Endothelial cell of hepatic sinusoid (primary cell): ENCODE measurements at regions not wholly inside any gene's neighbourhood (a gene's known extent, or its start where the extent isn't known, plus 50 kb on each side); places are given as distances from the start of the nearest gene placed in this dataset.

Source experiments
- in situ Hi-C: cut with HindIII; loops from 2 replicates; pipeline ENCODE4 v1.10.0; 2017; ENCODE audit warnings: low sequenced_read_pairs

- in situ Hi-C loops, result no loop called here
Measured at GRCh38 chr4:79107014-79107413, 167.8 kb upstream of the PAQR3 start.

DNA sequence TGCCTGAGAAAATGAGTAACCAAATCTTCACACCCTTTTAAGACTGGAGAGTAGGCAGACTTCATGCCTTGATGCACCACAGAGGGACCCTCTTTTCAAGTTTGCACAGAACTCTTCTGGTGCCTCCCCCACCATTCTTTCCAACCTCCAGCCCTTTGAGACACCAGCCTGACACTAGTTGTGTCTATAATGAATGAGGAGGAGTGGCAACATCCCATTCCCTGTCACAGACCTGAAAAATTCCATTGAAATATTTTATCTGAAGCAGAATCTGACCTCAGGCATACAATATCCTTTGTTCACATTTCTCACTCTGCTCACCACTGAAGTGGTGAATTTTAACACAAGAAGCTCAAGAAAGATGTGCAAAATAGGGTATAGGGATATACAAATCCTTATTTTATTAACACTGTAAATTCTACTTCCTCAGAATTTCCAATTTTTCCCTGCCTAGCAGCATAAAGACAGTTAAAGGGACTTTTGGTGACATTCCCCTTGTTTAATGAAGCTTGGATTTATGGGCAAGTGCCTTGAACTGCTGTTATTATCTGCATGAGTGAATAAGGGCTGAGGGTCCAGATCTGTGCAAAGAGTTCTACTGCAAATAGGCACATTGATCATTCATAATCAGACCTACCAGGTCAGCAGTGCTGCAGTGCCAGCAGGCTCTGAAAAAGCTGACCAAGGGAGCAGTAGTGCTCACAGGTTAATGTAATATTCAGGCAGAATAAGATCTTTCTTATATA, 149.9 kb upstream of the PAQR3 start:
- in situ Hi-C loops, result no loop called here

- in situ Hi-C loops, result no loop called here
Measured at GRCh38 chr4:79087071-79087470, 147.8 kb upstream of the PAQR3 start.

- in situ Hi-C loops, result no loop called here
Measured at GRCh38 chr4:79083406-79084010, 144.3 kb upstream of the PAQR3 start.

GRCh38 chr4:79082997-79083396, 143.8 kb upstream of the PAQR3 start:
- in situ Hi-C loops, result no loop called here

DNA sequence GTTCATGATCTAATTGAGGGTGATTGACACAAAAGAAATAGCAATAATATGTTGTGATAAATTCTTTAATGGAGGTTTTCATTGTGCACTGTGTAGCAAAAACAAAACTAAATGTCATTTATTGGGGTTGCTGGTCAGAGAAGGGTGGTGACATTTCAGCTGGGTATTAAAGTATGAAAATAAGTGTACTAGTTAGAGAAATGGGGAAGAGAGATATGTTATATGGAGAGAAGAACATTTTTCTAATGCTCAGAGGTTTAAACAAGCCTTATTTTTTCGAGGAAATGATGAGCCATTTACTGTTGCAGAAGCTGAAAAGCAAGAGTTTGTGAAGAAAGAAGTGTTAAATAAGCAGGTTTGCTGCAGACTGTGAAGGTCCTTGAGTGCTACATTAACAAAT, 142.7 kb upstream of the PAQR3 start:
- in situ Hi-C loops, result no loop called here

GRCh38 chr4:79078339-79078738, 139.1 kb upstream of the PAQR3 start:
- in situ Hi-C loops, result no loop called here

- in situ Hi-C loops, result no loop called here
Measured at GRCh38 chr4:79074040-79074439, 134.8 kb upstream of the PAQR3 start.

DNA sequence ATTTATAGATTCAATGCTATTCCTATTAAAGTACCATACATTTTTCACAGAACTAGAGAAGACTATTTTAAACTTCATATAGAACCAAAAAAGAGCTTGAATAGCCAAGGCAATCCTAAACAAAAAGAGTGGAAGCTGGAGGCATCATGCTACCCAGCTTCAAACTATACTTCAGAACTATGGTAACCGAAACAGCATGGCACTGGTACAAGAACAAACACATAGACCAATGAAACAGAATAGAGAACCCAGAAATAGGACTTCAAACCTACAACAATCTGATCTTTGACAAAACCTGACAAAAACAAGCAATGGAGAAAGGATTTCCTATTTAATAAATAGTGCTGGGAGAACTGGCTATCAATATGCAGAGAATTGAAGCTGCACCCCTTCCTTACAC, 134.2 kb upstream of the PAQR3 start:
- in situ Hi-C loops, result no loop called here

DNA sequence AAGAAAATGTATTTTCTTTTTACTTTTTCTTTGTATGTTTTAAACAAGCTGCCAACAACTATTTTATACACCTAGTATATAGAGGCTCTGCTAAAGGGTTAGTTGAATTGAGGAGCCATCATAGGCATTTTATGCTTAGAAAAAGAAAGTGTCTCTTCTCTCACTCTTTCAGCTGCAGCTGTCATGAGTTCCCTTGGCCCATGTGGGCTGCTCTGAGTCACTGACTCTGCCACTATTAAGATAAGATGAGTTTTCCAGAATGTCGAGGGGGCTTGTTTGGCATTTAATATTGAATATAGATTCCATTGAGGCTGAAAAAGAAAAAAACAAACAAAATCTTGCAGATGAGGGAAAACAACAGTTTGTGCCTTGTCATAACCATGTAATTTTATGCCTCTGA, 126.0 kb upstream of the PAQR3 start:
- in situ Hi-C loops, result no loop called here

DNA sequence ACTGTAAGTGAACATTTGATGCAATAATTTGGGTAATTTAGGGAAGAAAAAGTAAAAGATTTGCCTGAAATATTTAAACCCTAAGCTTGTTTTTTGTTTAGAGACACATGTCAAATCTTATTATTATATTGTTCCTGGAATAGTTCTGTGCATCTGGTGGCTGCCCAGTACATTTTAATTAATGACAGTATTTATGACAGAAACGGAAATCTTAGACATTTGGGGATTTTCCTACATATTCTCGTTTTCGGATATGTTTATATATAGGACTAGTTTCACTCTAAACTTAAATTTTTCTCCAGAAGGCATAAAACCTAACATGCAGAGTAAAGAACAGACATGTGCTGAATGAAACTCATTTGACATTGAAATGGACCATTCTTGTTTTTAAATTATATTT, 125.6 kb upstream of the PAQR3 start:
- in situ Hi-C loops, result no loop called here

GRCh38 chr4:79059631-79060399, 120.6 kb upstream of the PAQR3 start:
- in situ Hi-C loops, result no loop called here

DNA sequence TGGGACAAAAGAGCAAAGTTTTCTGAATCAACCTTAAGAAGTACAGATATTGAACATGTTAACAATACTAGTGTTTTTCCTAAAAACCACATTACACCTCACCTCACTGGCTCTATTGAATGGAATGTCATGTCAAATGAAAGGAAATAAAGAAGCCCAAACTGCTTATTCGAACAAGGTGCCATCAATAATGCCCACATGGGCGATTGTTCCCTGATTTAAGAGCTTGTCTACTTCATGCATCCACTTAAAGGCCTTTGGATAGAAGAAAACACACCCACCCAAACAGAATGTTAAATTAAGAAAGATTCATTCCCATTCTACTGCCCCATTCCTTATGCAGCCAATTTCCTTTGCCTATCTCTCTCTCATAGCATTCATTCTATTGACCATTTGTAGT, 118.5 kb upstream of the PAQR3 start:
- in situ Hi-C loops, result no loop called here

DNA sequence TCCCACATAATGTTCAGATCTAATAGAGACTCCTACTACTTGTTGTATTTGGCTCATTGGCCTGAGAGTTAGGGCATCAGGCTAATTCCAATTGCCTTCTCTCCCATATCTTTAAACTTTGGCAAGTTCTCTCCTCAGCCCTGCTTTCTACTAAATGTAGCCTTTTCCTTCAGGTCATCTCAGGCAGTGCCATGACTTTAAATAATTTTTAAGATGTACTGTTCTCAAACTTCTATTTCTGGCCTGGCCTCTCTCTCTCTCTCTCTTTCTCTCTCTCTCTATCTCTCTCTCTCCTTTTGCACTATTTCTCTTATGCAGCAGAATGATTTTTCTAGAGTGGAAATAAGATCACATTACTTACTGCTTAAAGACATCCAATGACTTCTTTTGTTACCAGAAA, 114.5 kb upstream of the PAQR3 start:
- in situ Hi-C loops, result no loop called here

- in situ Hi-C loops, result no loop called here
Measured at GRCh38 chr4:79050541-79050880, 111.3 kb upstream of the PAQR3 start.

DNA sequence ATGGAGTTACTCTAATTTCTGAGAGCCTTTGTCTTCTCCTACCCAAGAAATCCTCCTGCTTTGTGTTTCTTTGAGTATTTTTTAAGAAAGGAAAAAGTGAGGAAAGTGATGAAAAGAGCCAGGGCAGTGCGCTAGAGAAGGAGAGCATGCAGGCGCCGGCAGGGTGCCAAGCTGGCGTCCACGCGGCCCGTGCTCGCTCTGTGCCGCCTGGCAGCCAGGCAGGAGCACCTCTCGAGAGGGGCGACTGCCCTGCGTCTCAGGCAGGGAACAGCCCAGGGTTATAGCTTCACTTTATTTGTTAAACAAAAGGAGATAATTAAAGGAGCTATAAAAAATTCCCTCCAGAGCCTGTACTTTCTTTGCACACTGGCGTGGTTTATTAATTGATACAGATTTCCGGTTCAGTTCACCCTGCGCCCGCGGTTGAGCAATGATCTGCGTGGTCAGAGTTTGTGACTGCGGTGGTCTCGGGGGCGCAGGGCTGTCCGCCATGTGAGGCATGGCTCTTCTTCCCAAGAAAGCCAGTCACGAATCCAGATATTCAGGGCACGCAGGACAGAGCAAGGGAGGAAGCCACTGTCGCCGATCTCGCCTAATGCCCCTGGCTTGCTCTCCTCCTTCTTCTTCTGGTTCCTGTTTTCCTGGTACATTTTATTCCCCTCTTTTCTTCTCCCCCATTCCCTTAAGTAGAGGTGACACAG, 110.8 kb upstream of the PAQR3 start:
- in situ Hi-C loops, result no loop called here

- in situ Hi-C loops, result no loop called here
Measured at GRCh38 chr4:79048878-79049277, 109.6 kb upstream of the PAQR3 start.

GRCh38 chr4:79047316-79047715, 108.1 kb upstream of the PAQR3 start:
- in situ Hi-C loops, result no loop called here

DNA sequence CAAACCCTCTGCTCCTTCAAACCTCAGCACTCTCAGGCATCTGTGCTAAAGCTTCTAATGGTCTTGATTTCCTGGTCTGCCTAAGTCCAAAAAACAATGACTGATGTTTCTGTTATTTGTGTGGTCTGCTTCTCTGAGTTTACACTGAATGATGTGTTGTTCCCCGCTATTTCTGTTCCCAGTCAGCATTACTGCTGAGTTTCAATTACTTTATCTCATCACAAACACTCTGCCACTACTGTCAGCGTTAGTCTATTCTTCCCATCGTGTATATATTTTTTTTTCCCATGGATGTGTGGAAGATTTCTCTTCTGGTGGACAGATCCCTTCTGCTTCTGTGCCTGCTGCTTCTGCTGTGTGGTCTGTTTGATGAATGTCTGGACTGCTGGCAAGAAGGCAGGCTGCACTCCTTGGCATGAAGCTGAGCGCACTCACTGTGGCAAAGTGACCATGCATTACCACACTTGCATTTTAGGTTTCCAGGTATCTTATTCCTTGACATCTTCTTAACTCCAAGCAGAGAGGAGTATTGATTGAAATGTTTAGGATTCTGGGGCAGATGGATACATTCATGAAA, 106.9 kb upstream of the PAQR3 start:
- in situ Hi-C loops, result no loop called here

DNA sequence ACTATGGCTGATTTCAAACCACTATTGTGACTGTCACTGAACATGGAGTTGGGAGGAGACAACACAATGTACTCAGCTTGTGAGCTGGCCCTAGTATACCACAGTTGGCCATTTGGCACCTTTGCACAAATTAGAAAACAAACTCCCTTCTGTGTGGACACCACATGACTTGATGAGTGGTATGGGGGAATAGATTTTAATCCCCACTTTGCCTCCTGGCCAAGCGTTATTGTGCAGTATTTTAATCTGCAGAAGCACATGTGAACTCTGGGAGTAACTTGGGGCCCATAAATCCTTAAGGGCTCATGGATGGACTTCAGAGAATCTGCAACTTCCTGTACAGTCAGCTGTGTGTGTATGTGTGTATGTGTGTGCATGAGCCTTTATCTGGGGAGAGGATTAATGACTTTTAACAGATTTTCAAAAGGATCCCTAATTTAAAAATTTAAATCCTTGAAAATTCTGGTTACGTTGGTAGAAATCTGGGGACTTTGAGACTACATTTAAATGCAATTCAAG, 105.0 kb upstream of the PAQR3 start:
- in situ Hi-C loops, result no loop called here

DNA sequence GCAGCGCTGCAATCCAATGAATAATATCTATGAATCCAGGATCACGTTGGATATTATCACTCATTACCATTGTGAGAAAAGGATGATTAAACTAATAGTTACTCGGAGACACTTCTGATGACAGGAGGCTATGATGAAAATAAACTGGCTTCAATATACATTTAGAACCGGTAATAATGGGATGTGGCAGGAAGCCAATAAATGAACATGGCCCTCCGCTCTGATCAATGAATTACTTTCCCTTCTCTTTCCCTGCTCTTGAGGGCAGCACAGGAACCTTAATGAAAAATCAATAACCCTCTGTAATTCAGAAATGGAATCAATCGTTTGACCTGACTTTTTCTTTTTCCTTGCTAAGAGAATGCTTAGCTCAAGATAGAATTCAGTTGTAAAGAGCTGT, 103.9 kb upstream of the PAQR3 start:
- in situ Hi-C loops, result no loop called here
